Gastrocnemius medialis (tissue), 4 donors: ENCODE measurements at regions not wholly inside any gene's neighbourhood (a gene's known extent, or its start where the extent isn't known, plus 50 kb on each side); places are given as distances from the start of the nearest gene placed in this dataset.

ENCODE experiments used
- ATAC-seq, 2 donors: fragments of 150-250 bp; one replicate each; pipeline ENCODE4 v1.9.1; 2016
- DNase-seq, 2 donors: peaks; one replicate each; pipeline ENCODE4 v3.0.0-alpha.2; 2019
- H3K27ac ChIP-seq, 4 donors: fragments of 200-600 bp; sonication (generic); 1 replicate in 1 of 4; 2 replicates in 3 of 4; pipeline ENCODE4 v1.5.1; 2016 to 2018; ENCODE audit warnings: mild to moderate bottlenecking in 2 of 4, moderate library complexity in 1 of 4
- H3K27me3 ChIP-seq, 3 donors: fragments of 200-600 bp; sonication (generic) in 2 of 3; 1 replicate in 1 of 3; 2 replicates in 2 of 3; pipeline versions ENCODE4 v1.5.1 to v1.6.0; 2016 to 2019; ENCODE audit warnings: mild to moderate bottlenecking in 1 of 3, moderate library complexity in 1 of 3
- H3K36me3 ChIP-seq, 2 donors: fragments of 200-600 bp; sonication (generic) in 1 of 2; one replicate each; pipeline ENCODE4 v1.5.1; 2017 to 2018
- H3K4me1 ChIP-seq, 2 donors: fragments of 200-600 bp; sonication (generic) in 1 of 2; one replicate each; pipeline ENCODE4 v1.5.1; 2016 to 2017; ENCODE audit warnings: mild to moderate bottlenecking in 2 of 2
- H3K4me3 ChIP-seq, 4 donors: fragments of 200-600 bp; sonication (generic) in 3 of 4; 1 replicate in 1 of 4; 2 replicates in 3 of 4; pipeline ENCODE4 v1.5.1; 2016 to 2019; ENCODE audit warnings: mild to moderate bottlenecking in 2 of 4
- H3K9me3 ChIP-seq, 3 donors: fragments of 200-600 bp; sonication (generic) in 2 of 3; 1 replicate in 1 of 3; 2 replicates in 2 of 3; pipeline ENCODE4 v1.5.1; 2016 to 2019
- POLR2A ChIP-seq, 2 donors: fragments of 450-650 bp; IDR thresholded peaks; one replicate each; pipeline ENCODE4 v1.6.1; 2017; ENCODE audit warnings: antibody characterized with exemption in 2 of 2, mild to moderate bottlenecking in 2 of 2, moderate library complexity in 2 of 2
- in situ Hi-C, 4 donors: fragments of 200-750 bp; cut with MboI; loops; one replicate each; pipeline versions ENCODE4 v1.15.0 to v1.8.0; 2017; ENCODE audit warnings: low sequenced_read_pairs in 4 of 4
- intact Hi-C: fragments of 100-400 bp; cut with DNase I; formaldehyde crosslinking; loops from one replicate; pipeline ENCODE4 v1.15.1; 2023; ENCODE audit warnings: low total_unique reads
- TF ChIP-seq, protein P1 (sequence below), 5 experiments: fragments of 450-650 bp in 3 of 5; fragments of 200-600 bp in 2 of 5; sonication (generic) in 2 of 5; IDR thresholded peaks in 4 of 5; conservative IDR thresholded peaks in 1 of 5; 1 replicate in 4 of 5; 2 replicates in 1 of 5; pipeline ENCODE4 v1.5.1; 2016 to 2019; ENCODE audit warnings: antibody characterized with exemption in 5 of 5, mild to moderate bottlenecking in 3 of 5, moderate library complexity in 3 of 5

GRCh38 chr9:90086101-90086511, 481.3 kb downstream of the GADD45G start:
- TF ChIP-seq, protein P1, sequence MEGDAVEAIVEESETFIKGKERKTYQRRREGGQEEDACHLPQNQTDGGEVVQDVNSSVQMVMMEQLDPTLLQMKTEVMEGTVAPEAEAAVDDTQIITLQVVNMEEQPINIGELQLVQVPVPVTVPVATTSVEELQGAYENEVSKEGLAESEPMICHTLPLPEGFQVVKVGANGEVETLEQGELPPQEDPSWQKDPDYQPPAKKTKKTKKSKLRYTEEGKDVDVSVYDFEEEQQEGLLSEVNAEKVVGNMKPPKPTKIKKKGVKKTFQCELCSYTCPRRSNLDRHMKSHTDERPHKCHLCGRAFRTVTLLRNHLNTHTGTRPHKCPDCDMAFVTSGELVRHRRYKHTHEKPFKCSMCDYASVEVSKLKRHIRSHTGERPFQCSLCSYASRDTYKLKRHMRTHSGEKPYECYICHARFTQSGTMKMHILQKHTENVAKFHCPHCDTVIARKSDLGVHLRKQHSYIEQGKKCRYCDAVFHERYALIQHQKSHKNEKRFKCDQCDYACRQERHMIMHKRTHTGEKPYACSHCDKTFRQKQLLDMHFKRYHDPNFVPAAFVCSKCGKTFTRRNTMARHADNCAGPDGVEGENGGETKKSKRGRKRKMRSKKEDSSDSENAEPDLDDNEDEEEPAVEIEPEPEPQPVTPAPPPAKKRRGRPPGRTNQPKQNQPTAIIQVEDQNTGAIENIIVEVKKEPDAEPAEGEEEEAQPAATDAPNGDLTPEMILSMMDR (IDR thresholded peaks at IDR 0.05 in 4 of 5, conservative IDR thresholded peaks at IDR 0.05 in 1 of 5): no peak
- TF ChIP-seq POLR2A (IDR thresholded peaks at IDR 0.05): no peak
- no peaks in the 10 kb centered on the region for H3K27me3 ChIP-seq
- H3K36me3 ChIP-seq: no peaks in the 10 kb centered on the region
- intact Hi-C loops (no loop called here), in situ Hi-C loops (loop anchor here in 2 of 4 donors (25.0 kb wide), 2 partner anchors 99 to 299 kb away; no protein-coding TSS in a partner anchor)
- no peak overlapping the region for H3K27ac ChIP-seq
- ATAC-seq: no peak
- H3K9me3 ChIP-seq: no peaks in the 10 kb centered on the region
- DNase-seq: no peak
- no peaks in the 10 kb centered on the region for H3K4me1 ChIP-seq
- H3K4me3 ChIP-seq: no peak overlapping the region

- no peak for ATAC-seq
- no peaks in the 10 kb centered on the region for H3K27me3 ChIP-seq
- H3K36me3 ChIP-seq: no peaks in the 10 kb centered on the region
- intact Hi-C loops (no loop called here), in situ Hi-C loops (loop anchor here in 2 of 4 donors (25.0 kb wide), 2 partner anchors 101 to 301 kb away; no protein-coding TSS in a partner anchor)
- no peak for TF ChIP-seq POLR2A (IDR thresholded peaks at IDR 0.05)
- TF ChIP-seq, protein P1 (IDR thresholded peaks at IDR 0.05 in 4 of 5, conservative IDR thresholded peaks at IDR 0.05 in 1 of 5): no peak
- no peak for DNase-seq
- H3K27ac ChIP-seq: no peak overlapping the region
- no peaks in the 10 kb centered on the region for H3K9me3 ChIP-seq
- no peaks in the 10 kb centered on the region for H3K4me1 ChIP-seq
- H3K4me3 ChIP-seq: no peak overlapping the region
Measured at GRCh38 chr9:90088434-90088833, 483.6 kb downstream of the GADD45G start.

GRCh38 chr9:90088856-90089255, 484.0 kb downstream of the GADD45G start:
- Histone ChIP-seq H3K27me3 (no peaks in the 10 kb centered on the region), H3K4me1 (no peaks in the 10 kb centered on the region), H3K36me3 (no peaks in the 10 kb centered on the region), H3K9me3 (no peaks in the 10 kb centered on the region), H3K27ac (no peak overlapping the region), H3K4me3 (no peak overlapping the region)
- TF ChIP-seq, protein P1 (IDR thresholded peaks at IDR 0.05 in 4 of 5, conservative IDR thresholded peaks at IDR 0.05 in 1 of 5): no peak
- no peak for TF ChIP-seq POLR2A (IDR thresholded peaks at IDR 0.05)
- in situ Hi-C loops: loop anchor here in 2 of 4 donors (25.0 kb wide), 2 partner anchors 102 to 302 kb away; no protein-coding TSS in a partner anchor
- ATAC-seq: no peak
- no peak for DNase-seq
- intact Hi-C loops: no loop called here

- in situ Hi-C loops (loop anchor here in 2 of 4 donors (25.0 kb wide), 2 partner anchors 104 to 304 kb away; no protein-coding TSS in a partner anchor), intact Hi-C loops (no loop called here)
- H3K4me3 ChIP-seq: no peak overlapping the region
Measured at GRCh38 chr9:90090997-90091396, 486.2 kb downstream of the GADD45G start.

More at GRCh38 chr9:90090997-90091396, 486.2 kb downstream of the GADD45G start:
- H3K9me3 ChIP-seq: no peaks in the 10 kb centered on the region
- H3K27me3 ChIP-seq: no peaks in the 10 kb centered on the region
- TF ChIP-seq, protein P1 (IDR thresholded peaks at IDR 0.05 in 4 of 5, conservative IDR thresholded peaks at IDR 0.05 in 1 of 5): no peak
- no peak for TF ChIP-seq POLR2A (IDR thresholded peaks at IDR 0.05)
- DNase-seq: no peak
- no peak for ATAC-seq
- H3K36me3 ChIP-seq: no peaks in the 10 kb centered on the region
- H3K27ac ChIP-seq: no peak overlapping the region
- H3K4me1 ChIP-seq: peaks cover 0 to 5% of the 10 kb centered on the region in 2 donors
